Motor neuron (in vitro differentiated cells): ENCODE measurements at regions not wholly inside any gene's neighbourhood (a gene's known extent, or its start where the extent isn't known, plus 50 kb on each side); places are given as distances from the start of the nearest gene placed in this dataset.
A peak's percentile ranks its signal among the peaks of the same experiment; 100 is the strongest.

Experiments used
- ATAC-seq, 8 experiments: fragments of 200-7000 bp; cut with Tn5 transposase; replicated peaks in 6 of 8; 2 replicates each; pipeline ENCODE4 v1.8.0; 2021; ENCODE audit warnings: mild to moderate bottlenecking in 8 of 8, moderate library complexity in 8 of 8
- H3K27ac ChIP-seq, 2 donors: fragments of 250-450 bp; sonication (Bioruptor Pico); 2 replicates each; pipeline ENCODE4 v1.9.0; 2021; ENCODE audit warnings: antibody characterized with exemption in 2 of 2, mild to moderate bottlenecking in 2 of 2, moderate library complexity in 1 of 2
- H3K4me1 ChIP-seq, 2 donors: fragments of 250-450 bp; sonication (Bioruptor Pico); replicated peaks in 1 of 2; 2 replicates each; pipeline ENCODE4 v1.6.1; 2021; ENCODE audit warnings: antibody characterized with exemption in 2 of 2, mild to moderate bottlenecking in 2 of 2, moderate library complexity in 1 of 2
- H3K4me3 ChIP-seq, 5 donors: fragments of 250-450 bp; sonication (Bioruptor Pico); 2 replicates each; pipeline ENCODE4 v1.9.0; 2021; ENCODE audit warnings: antibody characterized with exemption in 5 of 5, mild to moderate bottlenecking in 5 of 5, moderate library complexity in 4 of 5
- WGBS, 10 experiments: fragments of 450-650 bp; shearing (Covaris generic); methylation state at CpG; one replicate each; pipeline ENCODE4 v1.0.0; 2022; 5-methylcytosine and 5-hydroxymethylcytosine counted together
- in situ Hi-C, 9 experiments: fragments of 400-800 bp; cut with MboI; loops; one replicate each; pipeline ENCODE4 v1.15.0; 2021; ENCODE audit warnings: low sequenced_read_pairs in 9 of 9, low pct_unique_long_range_greater_than_20kb in 2 of 9; ENCODE audit not compliant: unreplicated experiment in 9 of 9

DNA sequence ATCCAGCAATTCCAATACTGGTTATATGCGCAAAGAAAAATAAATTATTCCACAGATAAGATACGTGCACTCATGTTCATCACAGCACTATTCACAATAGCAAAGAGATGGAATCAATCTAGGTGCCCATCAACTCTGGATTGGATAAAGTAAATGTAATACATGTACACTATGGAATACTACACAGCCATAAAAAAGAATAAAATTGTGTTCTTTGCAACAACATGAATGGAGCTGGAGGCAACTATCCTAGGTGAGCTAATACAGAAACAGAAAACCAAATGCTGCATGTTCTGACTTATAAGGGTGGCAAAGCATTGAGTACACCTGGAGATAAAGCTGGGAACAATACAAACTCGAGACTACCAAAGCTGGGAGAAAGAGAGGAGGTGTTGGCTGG is 787.3 kb downstream of the KCNT2 start:
- Histone ChIP-seq H3K4me3 (no peak overlapping the region), H3K4me1 (no peaks in the 10 kb centered on the region), H3K27ac (no peak overlapping the region)
- 35 to 100% (median 80%) methylated on average over 2 to 3 of the region's 3 CpGs for WGBS, 10 experiments
- in situ Hi-C loops: no loop called here
- no peak for ATAC-seq

DNA sequence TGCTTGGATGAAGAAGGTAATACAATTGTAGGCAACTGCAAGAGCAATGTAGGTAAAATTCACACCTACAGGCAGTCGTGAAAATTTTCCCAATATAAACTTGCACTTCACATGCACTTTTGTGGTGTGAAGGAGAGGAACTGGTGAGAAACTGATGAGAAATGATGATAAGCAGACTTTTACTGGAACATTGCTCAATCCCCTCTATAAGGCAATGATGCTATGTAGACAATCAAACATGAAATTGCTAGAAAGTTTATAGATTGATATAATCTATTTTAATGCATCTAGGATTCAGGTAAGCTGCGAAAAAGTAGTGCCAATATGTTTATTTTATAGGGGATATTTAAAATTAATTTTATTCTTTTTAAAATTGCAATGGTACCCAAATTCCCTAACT is 802.2 kb downstream of the KCNT2 start:
- H3K27ac ChIP-seq: no peak overlapping the region
- no peak overlapping the region for H3K4me3 ChIP-seq
- WGBS, 10 experiments: 0 to 92% (median 62%) methylated on average over 1 to 2 of the region's 2 CpGs
- no peak for ATAC-seq
- H3K4me1 ChIP-seq: no peaks in the 10 kb centered on the region
- in situ Hi-C loops: no loop called here

DNA sequence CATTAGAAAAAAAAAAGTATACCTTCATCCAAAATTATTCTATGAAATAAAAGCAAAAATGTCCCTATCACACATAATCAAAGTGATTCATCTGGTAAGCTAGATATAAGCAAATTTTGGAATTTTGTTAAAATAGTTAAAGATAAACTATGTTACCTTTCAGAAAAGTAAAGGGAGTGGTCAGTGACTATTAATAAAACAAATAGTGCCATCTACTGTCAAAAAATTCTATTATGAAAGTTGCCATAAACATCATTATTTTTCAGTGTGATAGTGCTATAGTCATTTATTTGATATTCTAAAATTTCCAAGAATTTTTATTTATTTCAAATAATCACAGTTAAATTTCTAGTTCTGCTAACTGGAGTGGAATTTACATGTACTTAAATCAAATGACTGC is 803.7 kb downstream of the KCNT2 start:
- in situ Hi-C loops: no loop called here
- Histone ChIP-seq H3K27ac (no peak overlapping the region), H3K4me3 (no peak overlapping the region), H3K4me1 (no peaks in the 10 kb centered on the region)
- ATAC-seq: no peak

DNA sequence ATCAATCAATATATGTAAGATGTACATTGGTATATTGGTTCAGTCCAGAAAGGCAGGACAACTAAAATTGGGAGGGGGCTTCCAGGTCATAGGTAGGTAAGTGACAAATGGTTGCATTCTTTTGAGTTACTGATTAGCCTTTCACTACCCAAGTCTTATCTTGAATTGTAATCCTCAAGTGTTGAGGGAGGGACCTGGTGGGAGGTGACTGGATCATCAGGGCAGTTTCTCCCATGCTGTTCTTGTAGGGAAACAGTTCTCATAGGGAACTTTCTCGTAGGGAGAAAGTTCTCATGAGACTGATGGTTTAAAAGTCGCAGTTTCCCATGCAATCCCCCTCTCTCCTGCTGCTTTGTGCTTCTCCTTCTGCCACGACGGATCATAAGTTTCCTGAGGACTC is 809.2 kb downstream of the KCNT2 start:
- Histone ChIP-seq H3K27ac (no peak overlapping the region), H3K4me1 (no peaks in the 10 kb centered on the region), H3K4me3 (no peak overlapping the region)
- ATAC-seq: no peak
- 30 to 100% (median 90%) methylated on average over 2 to 4 of the region's 4 CpGs; no CpG with 5 or more reads in 3 of the 10 experiments for WGBS, 10 experiments
- in situ Hi-C loops: no loop called here

DNA sequence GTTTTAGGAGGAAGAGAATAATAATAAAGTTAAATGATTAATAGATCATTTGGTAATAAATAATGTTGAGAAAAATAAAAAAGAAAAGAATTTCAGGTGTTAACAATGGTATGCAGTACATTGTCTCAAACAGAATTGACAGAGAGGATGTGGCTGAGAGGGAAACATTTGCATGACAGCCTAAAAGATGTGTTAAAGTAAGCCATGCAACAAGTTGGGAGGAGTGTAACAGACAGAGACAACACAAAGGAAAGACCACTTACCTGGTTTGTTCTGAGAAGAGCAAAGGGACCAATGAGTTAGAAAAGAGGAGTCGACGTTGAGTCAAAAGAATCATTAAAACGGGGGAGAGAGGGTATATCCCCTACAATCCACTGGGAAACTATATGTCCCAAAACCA is 814.0 kb downstream of the KCNT2 start:
- WGBS, 10 experiments: 40 to 100% (median 82%) methylated on average over 2 to 3 of the region's 3 CpGs; no CpG with 5 or more reads in 1 of the 10 experiments
- in situ Hi-C loops: no loop called here
- Histone ChIP-seq H3K4me3 (no peak overlapping the region), H3K4me1 (no peaks in the 10 kb centered on the region), H3K27ac (no peak overlapping the region)
- ATAC-seq: no peak

DNA sequence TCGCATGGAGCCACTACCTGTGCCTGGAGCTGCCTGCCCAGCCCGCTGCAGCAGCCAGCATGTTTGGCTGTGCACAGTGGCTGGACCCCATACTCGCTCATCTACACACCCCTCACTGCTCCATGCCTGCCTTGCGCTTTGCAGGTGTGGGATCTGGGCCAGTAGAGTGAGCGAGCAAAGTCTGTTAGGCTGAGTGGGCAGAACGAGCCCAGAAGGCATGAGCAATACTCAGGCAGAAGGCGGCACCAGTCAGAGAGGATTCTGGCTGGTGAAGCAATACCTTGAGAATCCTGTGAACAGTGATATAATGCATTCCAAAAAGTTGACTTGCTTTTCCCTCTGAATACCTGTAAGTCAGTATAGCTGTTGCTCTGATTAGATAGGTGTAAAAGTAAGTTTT is 816.4 kb downstream of the KCNT2 start:
- in situ Hi-C loops: no loop called here
- no peak overlapping the region for H3K4me3 ChIP-seq
- 33 to 96% (median 73%) methylated on average over 1 to 5 of the region's 7 CpGs; no CpG with 5 or more reads in 4 of the 10 experiments for WGBS, 10 experiments
- no peak for ATAC-seq
- no peaks in the 10 kb centered on the region for H3K4me1 ChIP-seq
- H3K27ac ChIP-seq: no peak overlapping the region

DNA sequence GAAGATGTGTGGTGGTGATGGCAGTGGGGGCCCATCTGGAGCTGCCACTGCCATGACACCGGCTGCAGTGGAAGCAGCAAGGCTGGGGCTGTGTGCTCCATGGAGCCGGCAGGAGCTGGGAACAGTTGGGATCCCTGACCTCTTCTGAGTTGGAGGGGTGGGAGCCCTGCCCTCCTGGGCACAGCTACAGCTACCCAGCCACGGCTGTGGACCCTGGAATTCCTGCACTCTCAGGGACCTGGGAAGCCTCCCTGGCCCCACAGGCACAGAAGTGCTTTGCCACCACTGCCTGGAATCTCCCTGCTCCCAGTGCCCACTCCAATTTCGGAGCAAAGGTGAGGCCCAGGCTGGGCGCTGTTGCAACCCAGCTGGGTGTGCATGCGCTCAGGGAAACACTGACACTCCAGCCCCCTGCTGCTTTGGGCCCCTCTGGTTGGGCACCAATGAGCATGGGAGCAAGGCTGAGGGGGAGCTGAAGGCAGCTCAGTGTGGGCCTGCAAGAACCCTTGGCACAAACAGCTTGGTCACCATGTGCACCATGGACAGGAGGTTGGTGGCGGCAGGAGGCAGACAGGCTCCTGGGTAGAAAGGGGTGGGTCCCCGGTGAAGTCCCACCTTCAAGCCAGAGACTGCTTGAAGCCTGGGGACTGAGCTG is 817.6 kb downstream of the KCNT2 start:
- Histone ChIP-seq H3K4me1 (no peaks in the 10 kb centered on the region), H3K4me3 (no peak overlapping the region), H3K27ac (no peak overlapping the region)
- 80 to 100% (median 92%) methylated on average over 1 to 6 of the region's 8 CpGs; no CpG with 5 or more reads in 5 of the 10 experiments for WGBS, 10 experiments
- in situ Hi-C loops: no loop called here
- ATAC-seq: no peak

DNA sequence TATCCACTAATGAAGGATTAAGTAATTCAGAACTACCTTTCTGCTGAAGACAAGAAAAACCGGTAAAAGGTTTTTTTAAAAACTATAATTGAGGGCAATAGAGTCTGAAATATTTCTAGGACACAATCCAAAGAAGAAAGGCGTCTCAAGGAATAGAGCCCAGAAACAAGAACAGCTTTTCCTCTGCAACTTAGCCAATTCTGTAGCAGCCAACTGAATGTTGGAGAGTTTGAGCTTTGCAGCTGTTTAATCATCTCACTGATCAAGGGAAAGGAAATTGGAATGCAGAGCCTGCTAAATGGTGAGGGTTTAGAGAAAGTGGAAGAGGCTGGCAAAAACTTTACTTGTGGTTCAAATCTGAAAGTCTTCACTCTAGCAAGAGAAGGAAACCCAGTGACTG is 818.9 kb downstream of the KCNT2 start:
- 0 to 95% (median 77%) methylated on average over 1 to 2 of the region's 2 CpGs for WGBS, 10 experiments
- no peaks in the 10 kb centered on the region for H3K4me1 ChIP-seq
- ATAC-seq: no peak
- in situ Hi-C loops: no loop called here
- no peak overlapping the region for H3K27ac ChIP-seq
- H3K4me3 ChIP-seq: no peak overlapping the region

DNA sequence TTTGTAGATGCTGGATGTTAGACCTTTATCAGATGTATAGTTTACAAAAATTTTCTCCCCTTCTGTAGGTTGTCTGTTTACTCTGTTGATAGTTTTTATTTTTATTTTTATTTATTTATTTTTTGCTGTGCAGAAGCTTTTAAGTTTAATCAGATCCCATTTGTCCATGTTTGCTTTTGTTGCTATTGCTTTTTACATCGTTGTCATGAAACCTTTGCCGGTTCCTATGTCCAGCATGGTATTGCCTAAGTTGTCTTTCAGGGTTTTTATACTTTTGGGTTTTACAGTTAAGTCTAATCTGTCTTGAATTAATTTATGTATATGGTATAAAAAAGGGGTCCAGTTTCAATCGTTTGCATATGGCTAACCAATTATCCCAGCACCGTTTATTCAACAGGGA is 819.5 kb downstream of the KCNT2 start:
- no peak for ATAC-seq
- 0 to 95% (median 83%) methylated on average over 2 to 4 of the region's 4 CpGs for WGBS, 10 experiments
- Histone ChIP-seq H3K4me1 (no peaks in the 10 kb centered on the region), H3K4me3 (no peak overlapping the region), H3K27ac (no peak overlapping the region)
- in situ Hi-C loops: no loop called here

DNA sequence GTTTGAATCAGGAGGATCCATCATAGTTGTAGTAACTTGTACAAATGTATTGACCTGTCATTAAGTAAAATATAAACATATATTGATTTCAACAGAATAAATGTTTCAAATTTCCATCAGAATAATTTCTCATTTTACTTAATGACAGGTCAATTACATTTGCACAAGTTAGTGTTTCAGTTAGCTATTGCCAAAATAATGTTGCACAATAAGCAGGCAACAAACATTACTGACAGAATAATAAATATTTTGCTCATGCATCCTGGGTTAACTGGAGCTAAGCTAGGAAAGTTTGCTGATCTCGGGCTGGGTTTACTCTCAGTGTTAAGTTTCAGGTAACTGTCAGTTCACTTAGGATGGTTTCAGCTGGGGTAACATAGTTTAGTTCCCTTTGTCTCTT is 822.4 kb downstream of the KCNT2 start:
- in situ Hi-C loops: no loop called here
- ATAC-seq: no peak
- Histone ChIP-seq H3K4me3 (no peak overlapping the region), H3K27ac (no peak overlapping the region), H3K4me1 (no peaks in the 10 kb centered on the region)
- WGBS, 10 experiments: 0 to 71% (median 50%) methylated on average over 1 of the region's 1 CpG; no CpG with 5 or more reads in 5 of the 10 experiments

DNA sequence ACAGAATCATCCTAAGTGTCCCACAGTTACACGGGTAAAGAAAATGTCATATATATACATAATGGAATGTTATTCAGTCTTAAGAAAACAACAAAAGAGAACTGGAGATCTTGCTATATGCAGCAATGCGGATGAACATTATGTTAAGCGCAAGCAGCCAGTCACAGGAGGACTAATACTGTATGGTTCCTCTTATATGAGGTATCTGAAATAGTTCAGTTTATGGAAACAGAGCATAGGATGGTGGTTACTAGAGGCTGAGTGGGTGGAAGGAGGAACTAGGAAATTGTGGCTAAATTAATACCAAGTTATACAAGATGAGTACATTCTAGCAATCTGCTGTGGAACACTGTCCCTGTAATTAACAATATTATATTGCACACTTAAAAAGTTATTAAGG is 834.3 kb downstream of the KCNT2 start:
- no peak for ATAC-seq
- peaks cover 0 to 9% of the 10 kb centered on the region in 2 donors for H3K4me1 ChIP-seq
- no peak overlapping the region for H3K4me3 ChIP-seq
- WGBS, 10 experiments: 57 to 100% (median 86%) methylated on average over 1 to 3 of the region's 3 CpGs; no CpG with 5 or more reads in 1 of the 10 experiments
- in situ Hi-C loops: no loop called here
- no peak overlapping the region for H3K27ac ChIP-seq

DNA sequence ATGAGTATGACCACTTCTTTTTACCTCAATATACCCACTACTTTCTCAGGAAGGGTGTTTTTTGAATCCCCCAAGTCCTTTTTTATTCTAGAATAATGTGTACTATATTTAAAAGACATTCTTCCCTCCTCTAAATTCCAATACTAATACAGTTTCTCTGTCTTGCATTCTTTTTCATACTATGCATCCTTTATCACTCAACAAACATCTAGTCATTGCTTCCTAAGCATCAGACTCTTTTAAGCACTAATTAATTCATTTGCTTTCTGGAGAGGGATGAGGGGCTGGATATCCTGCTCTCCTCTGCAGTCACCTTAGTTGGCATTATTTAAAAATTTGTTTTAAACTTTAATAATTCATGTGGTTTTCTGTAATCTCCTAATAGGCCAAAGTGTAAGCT is 838.8 kb downstream of the KCNT2 start:
- no peak for ATAC-seq
- H3K4me3 ChIP-seq: no peak overlapping the region
- H3K4me1 ChIP-seq: no peaks in the 10 kb centered on the region
- H3K27ac ChIP-seq: no peak overlapping the region
- in situ Hi-C loops: no loop called here

DNA sequence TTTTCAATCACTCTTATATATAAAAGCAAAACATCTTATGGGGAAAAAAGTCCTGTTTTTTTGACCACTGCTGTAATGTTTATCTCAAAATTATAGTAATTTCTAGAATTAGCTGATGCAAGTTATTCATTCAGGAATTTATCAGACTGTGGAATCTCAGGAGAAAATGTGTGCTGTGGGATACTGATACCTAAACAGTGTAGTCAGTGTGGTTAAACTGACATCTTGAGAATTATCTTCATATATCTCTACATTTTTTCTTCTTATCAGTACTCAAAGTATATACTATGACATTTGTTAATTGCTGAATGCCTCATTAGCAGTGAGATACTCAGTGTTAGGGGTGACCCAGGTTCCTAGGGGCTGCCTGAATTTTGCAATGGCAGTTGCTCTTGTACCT is 839.3 kb downstream of the KCNT2 start:
- in situ Hi-C loops: no loop called here
- no peak overlapping the region for H3K27ac ChIP-seq
- H3K4me1 ChIP-seq: no peaks in the 10 kb centered on the region
- no peak overlapping the region for H3K4me3 ChIP-seq
- no peak for ATAC-seq

DNA sequence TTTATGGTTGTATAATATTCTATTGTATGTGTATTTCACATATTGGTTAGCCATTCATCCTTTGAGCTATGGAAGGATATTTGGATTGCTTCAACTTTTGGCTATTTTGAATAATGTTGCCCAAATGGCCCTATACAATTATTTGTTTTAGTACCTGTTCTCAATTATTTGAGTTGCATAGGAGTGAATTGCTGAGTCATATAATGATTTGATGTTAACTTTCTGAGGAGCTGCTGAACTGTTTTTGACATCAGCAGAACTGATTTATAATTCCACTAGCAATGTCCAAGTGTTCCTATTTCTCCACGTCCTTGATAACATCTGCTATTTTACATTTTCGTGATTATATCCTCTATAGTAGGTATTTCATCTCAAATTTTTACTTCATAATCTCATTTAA is 839.9 kb downstream of the KCNT2 start:
- H3K4me1 ChIP-seq: no peaks in the 10 kb centered on the region
- in situ Hi-C loops: no loop called here
- no peak for ATAC-seq
- WGBS, 10 experiments: 0 to 92% (median 78%) methylated on average over 2 of the region's 2 CpGs
- H3K4me3 ChIP-seq: no peak overlapping the region
- H3K27ac ChIP-seq: no peak overlapping the region

DNA sequence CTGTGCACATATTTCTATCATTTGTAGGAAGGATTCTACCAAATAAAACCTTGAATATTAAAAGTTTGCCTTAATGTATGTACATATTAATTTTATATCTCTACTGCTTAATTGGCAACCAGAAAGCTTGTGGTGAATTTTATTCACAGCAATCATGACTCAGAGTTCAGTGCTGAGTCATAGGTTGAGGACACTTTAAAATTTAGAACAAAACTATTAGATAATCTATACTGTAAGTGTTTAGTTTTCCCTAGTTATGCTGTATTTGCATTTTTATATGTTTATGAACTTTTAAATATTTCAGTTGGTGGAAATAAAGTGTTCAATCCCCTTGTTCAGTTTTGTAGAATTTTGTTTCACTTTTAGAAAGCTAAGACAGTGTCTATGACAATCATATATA is 841.5 kb downstream of the KCNT2 start:
- Histone ChIP-seq H3K4me1 (no peaks in the 10 kb centered on the region), H3K27ac (no peak overlapping the region), H3K4me3 (no peak overlapping the region)
- in situ Hi-C loops: no loop called here
- peak in 1 of 8 experiments; percentile 56 for ATAC-seq
